ENCODE measurements at regions not wholly inside any gene's neighbourhood (a gene's known extent, or its start where the extent isn't known, plus 50 kb on each side); places are given as distances from the start of the nearest gene placed in this dataset.

DNA sequence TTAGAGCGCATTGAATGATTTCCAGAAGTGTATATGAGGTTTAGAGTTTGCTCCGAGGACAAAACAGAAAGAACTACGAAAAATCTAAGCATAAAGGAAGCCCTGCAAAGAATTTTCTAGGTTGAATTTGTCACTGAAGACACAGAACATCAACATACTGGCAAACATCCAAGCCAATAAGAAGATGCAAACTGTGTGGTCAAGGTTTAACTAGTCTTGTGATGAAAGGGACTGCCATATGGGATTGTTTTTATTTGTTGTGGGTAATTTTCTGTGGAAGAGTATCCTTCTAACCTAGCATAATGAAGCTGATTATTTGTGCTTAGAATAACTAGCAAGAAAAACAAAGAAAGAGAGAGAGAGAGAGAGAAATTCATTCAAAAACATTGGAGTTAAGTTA, 492.0 kb upstream of the ERCC4 start:
- TF ChIP-seq, protein P1, sequence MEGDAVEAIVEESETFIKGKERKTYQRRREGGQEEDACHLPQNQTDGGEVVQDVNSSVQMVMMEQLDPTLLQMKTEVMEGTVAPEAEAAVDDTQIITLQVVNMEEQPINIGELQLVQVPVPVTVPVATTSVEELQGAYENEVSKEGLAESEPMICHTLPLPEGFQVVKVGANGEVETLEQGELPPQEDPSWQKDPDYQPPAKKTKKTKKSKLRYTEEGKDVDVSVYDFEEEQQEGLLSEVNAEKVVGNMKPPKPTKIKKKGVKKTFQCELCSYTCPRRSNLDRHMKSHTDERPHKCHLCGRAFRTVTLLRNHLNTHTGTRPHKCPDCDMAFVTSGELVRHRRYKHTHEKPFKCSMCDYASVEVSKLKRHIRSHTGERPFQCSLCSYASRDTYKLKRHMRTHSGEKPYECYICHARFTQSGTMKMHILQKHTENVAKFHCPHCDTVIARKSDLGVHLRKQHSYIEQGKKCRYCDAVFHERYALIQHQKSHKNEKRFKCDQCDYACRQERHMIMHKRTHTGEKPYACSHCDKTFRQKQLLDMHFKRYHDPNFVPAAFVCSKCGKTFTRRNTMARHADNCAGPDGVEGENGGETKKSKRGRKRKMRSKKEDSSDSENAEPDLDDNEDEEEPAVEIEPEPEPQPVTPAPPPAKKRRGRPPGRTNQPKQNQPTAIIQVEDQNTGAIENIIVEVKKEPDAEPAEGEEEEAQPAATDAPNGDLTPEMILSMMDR (IDR thresholded peaks at IDR 0.05; ENCODE audit: extremely low read depth in 1 of 2, insufficient read depth in 1 of 2, low read depth in 1 of 2, low read length in 2 of 2), result no peak
- TF ChIP-seq EZH2 (IDR thresholded peaks at IDR 0.05; ENCODE audit: borderline replicate concordance, low read depth, low read length, severe bottlenecking) (no peak), POLR2AphosphoS5 (IDR thresholded peaks at IDR 0.05; ENCODE audit: insufficient read depth, low read depth, low read length) (no peak), MYC (IDR thresholded peaks at IDR 0.05; ENCODE audit: low read depth, low read length) (no peak), POLR2A (IDR thresholded peaks at IDR 0.05; ENCODE audit: low read depth, low read length) (no peak)
- TF ChIP-seq, protein P2, sequence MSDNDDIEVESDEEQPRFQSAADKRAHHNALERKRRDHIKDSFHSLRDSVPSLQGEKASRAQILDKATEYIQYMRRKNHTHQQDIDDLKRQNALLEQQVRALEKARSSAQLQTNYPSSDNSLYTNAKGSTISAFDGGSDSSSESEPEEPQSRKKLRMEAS (IDR thresholded peaks at IDR 0.05; ENCODE audit: insufficient read depth, insufficient read length), result no peak

All from endothelial cell of umbilical vein (primary cell).